B cell (primary cell): ENCODE measurements at regions not wholly inside any gene's neighbourhood (a gene's known extent, or its start where the extent isn't known, plus 50 kb on each side); places are given as distances from the start of the nearest gene placed in this dataset.

ENCODE experiments used
- EZH2 ChIP-seq: IDR thresholded peaks from 2 replicates; pipeline ENCODE4 v1.6.1; 2012; ENCODE audit warnings: borderline replicate concordance, low read depth, mild to moderate bottlenecking, moderate library complexity, low read length; ENCODE audit not compliant: insufficient read depth, poor library complexity, severe bottlenecking
- TF ChIP-seq, protein P1 (sequence below): fragments of 200-600 bp; IDR thresholded peaks from one replicate; pipeline ENCODE4 v1.8.0; 2022; ENCODE audit warnings: antibody characterized with exemption, mild to moderate bottlenecking

- TF ChIP-seq, protein P1, sequence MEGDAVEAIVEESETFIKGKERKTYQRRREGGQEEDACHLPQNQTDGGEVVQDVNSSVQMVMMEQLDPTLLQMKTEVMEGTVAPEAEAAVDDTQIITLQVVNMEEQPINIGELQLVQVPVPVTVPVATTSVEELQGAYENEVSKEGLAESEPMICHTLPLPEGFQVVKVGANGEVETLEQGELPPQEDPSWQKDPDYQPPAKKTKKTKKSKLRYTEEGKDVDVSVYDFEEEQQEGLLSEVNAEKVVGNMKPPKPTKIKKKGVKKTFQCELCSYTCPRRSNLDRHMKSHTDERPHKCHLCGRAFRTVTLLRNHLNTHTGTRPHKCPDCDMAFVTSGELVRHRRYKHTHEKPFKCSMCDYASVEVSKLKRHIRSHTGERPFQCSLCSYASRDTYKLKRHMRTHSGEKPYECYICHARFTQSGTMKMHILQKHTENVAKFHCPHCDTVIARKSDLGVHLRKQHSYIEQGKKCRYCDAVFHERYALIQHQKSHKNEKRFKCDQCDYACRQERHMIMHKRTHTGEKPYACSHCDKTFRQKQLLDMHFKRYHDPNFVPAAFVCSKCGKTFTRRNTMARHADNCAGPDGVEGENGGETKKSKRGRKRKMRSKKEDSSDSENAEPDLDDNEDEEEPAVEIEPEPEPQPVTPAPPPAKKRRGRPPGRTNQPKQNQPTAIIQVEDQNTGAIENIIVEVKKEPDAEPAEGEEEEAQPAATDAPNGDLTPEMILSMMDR = no peak
- TF ChIP-seq EZH2 = no peak
These were observed 253.9 kb upstream of the PPARGC1A start for GRCh38 chr4:24143741-24144140.
